T1000 (cell line): ENCODE measurements at regions not wholly inside any gene's neighbourhood (a gene's known extent, or its start where the extent isn't known, plus 50 kb on each side); places are given as distances from the start of the nearest gene placed in this dataset.
A peak's percentile ranks its signal among the peaks of the same experiment; 100 is the strongest.

ENCODE experiments used
- DNase-seq: peaks from one replicate; lab custom pipeline; 2025; ENCODE audit warnings: mixed read lengths; lab: John Stamatoyannopoulos, UW

GRCh38 chr4:52288212-52288855 lies 237.2 kb downstream of the SPATA18 start:
- no peak for DNase-seq

GRCh38 chr4:52290466-52290865 lies 239.4 kb downstream of the SPATA18 start:
- no peak for DNase-seq

GRCh38 chr4:52292245-52292644 lies 241.1 kb downstream of the SPATA18 start:
- no peak for DNase-seq

- DNase-seq: no peak
These were observed 245.2 kb downstream of the SPATA18 start for GRCh38 chr4:52296341-52296740.

GRCh38 chr4:52298444-52298843 lies 247.3 kb downstream of the SPATA18 start:
- peak; percentile 27 for DNase-seq

GRCh38 chr4:52299120-52299519 lies 248.0 kb downstream of the SPATA18 start:
- no peak for DNase-seq

- no peak for DNase-seq
These were observed 260.5 kb downstream of the SPATA18 start for GRCh38 chr4:52311464-52312125.

- no peak for DNase-seq
These were observed 261.6 kb downstream of the SPATA18 start for GRCh38 chr4:52312722-52313121.

- DNase-seq: no peak
These were observed 266.3 kb downstream of the SPATA18 start for GRCh38 chr4:52317361-52317879.

GRCh38 chr4:52317981-52318380 lies 266.9 kb downstream of the SPATA18 start:
- DNase-seq: no peak

- DNase-seq: no peak
These were observed 278.8 kb downstream of the SPATA18 start for GRCh38 chr4:52329894-52330293.

- DNase-seq: no peak
These were observed 292.5 kb downstream of the SPATA18 start for GRCh38 chr4:52343595-52343994.

GRCh38 chr4:52350926-52351325 lies 299.8 kb downstream of the SPATA18 start:
- no peak for DNase-seq

GRCh38 chr4:52358366-52358765 lies 300.7 kb downstream of the USP46 start:
- no peak for DNase-seq

GRCh38 chr4:52358883-52359321 lies 300.2 kb downstream of the USP46 start:
- no peak for DNase-seq

GRCh38 chr4:52366191-52366590 lies 292.9 kb downstream of the USP46 start:
- DNase-seq: no peak

- no peak for DNase-seq
These were observed 292.5 kb downstream of the USP46 start for GRCh38 chr4:52366621-52367020.

GRCh38 chr4:52367282-52367830 lies 291.7 kb downstream of the USP46 start:
- no peak for DNase-seq

- no peak for DNase-seq
These were observed 290.2 kb downstream of the USP46 start for GRCh38 chr4:52368895-52369294.

GRCh38 chr4:52369649-52370048 lies 289.5 kb downstream of the USP46 start:
- no peak for DNase-seq

- no peak for DNase-seq
These were observed 288.5 kb downstream of the USP46 start for GRCh38 chr4:52370576-52370975.

GRCh38 chr4:52371841-52372240 lies 287.3 kb downstream of the USP46 start:
- no peak for DNase-seq

GRCh38 chr4:52372269-52372668 lies 286.8 kb downstream of the USP46 start:
- no peak for DNase-seq
